ENCODE measurements at regions not wholly inside any gene's neighbourhood (a gene's known extent, or its start where the extent isn't known, plus 50 kb on each side); places are given as distances from the start of the nearest gene placed in this dataset.

DNA sequence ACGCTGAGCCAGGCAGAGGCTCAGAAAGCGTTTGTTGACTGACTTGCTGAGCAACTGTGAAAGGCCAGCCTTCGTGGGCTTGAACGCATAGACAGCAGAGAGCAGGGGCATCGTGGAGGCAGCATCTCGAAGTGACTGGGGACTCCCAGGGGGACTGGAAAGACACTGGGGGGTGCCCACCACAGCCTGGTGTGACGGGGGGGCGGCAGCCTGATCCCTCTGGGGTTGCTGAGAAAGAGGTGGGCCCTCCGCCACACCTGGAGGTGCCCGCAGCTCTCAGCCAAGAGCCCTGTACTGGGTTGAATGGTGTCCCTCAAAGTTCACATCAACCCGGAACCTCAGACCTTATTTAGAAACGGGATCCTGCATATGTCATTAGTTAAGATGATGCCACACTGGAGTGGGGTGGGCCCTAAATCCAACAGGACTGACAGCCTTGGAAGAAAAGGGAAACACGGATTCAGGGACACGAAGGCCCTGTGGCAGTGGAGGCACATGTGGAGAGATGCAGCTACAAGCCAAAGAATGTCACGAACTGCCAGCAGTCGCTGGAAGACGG, 84.6 kb downstream of the RFLNA start:
- Histone ChIP-seq H3K9me3 (ENCODE audit: severe bottlenecking) (no peaks in the 10 kb centered on the region), H3K27me3 (ENCODE audit: insufficient read depth, low read depth, severe bottlenecking) (no peaks in the 10 kb centered on the region), H3K36me3 (peaks cover 89% of the 10 kb centered on the region), H3K27ac (no peak overlapping the region), H3K4me3 (ENCODE audit: low read depth, low read length) (no peak overlapping the region)
- no peak for DNase-seq
- TF ChIP-seq, protein P1, sequence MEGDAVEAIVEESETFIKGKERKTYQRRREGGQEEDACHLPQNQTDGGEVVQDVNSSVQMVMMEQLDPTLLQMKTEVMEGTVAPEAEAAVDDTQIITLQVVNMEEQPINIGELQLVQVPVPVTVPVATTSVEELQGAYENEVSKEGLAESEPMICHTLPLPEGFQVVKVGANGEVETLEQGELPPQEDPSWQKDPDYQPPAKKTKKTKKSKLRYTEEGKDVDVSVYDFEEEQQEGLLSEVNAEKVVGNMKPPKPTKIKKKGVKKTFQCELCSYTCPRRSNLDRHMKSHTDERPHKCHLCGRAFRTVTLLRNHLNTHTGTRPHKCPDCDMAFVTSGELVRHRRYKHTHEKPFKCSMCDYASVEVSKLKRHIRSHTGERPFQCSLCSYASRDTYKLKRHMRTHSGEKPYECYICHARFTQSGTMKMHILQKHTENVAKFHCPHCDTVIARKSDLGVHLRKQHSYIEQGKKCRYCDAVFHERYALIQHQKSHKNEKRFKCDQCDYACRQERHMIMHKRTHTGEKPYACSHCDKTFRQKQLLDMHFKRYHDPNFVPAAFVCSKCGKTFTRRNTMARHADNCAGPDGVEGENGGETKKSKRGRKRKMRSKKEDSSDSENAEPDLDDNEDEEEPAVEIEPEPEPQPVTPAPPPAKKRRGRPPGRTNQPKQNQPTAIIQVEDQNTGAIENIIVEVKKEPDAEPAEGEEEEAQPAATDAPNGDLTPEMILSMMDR (IDR thresholded peaks at IDR 0.05; ENCODE audit: low read depth, low read length), result no peak

DNA sequence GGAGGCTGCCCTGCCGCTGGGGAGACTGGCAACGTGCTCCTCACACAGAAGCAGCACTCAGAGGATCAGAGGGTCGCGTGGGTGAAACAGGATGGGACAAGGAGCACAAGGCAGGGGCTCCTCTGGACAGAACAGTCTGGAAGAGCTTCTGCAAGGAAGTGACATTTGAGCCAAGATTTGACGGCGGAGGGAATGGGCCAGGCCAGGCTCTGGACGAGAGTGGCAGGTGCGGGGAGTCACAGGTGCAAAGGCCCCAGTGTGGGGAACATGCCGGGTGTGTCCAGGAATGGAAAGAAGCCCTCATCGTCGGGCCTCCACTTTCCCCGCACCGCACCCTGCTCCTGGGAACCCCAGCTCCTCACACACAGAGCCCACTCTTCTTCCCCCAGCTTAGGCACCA, 84.0 kb downstream of the RFLNA start:
- H3K9me3 ChIP-seq (ENCODE audit: severe bottlenecking), result no peaks in the 10 kb centered on the region
- DNase-seq, result no peak
- no peak overlapping the region for H3K4me3 ChIP-seq (ENCODE audit: low read depth, low read length)
- peaks cover 92% of the 10 kb centered on the region for H3K36me3 ChIP-seq
- no peaks in the 10 kb centered on the region for H3K27me3 ChIP-seq (ENCODE audit: insufficient read depth, low read depth, severe bottlenecking)
- TF ChIP-seq, protein P1 (IDR thresholded peaks at IDR 0.05; ENCODE audit: low read depth, low read length), result no peak
- H3K27ac ChIP-seq, result no peak overlapping the region

DNA sequence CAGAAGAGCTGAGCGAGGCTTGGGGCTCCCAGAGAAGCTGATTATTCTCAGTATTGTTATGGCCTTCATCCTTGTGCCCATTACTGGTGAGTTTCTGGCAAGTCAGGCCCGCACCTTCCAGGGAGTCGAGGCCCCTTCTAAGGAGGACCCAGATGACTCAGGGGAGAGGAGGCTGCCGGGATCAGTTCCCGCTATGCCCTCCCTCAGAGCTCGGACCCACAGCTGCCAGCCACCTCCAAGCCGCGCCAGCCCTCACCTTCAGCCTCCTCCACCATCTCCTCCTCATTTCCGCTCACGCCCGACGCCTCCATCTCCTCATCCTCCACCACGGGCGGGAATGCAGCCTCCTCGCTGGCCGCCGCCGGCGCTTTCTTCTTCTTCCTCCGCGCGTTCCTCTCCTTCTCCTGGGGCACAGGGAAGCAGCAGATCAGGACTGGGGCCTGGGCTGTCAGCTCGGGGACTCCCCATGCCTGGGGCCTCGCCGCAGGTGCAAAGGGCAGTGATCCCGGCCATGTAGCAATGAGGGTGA, 83.2 kb downstream of the RFLNA start:
- TF ChIP-seq, protein P1 (IDR thresholded peaks at IDR 0.05; ENCODE audit: low read depth, low read length), result no peak
- no peak overlapping the region for H3K4me3 ChIP-seq (ENCODE audit: low read depth, low read length)

DNA sequence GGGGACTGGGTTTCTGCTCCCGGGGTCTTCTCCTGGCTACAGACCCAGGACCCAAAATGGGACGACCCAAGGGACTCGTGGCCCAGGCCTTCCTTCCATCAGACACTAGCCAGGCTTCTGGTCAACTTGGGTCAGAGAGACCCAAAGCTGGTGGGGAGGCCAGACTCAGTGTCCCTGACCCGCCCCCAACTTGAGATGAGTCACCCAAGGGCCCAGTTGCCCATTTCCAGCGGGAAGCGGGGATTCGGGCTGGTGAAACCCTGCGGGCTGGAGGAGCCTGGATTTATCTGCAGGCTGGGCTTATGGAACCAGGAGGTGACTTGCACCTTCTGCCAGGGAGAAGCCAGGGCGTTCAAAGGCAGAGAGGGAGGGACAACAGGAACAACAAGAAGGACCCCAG, 81.5 kb downstream of the RFLNA start:
- H3K27ac ChIP-seq, result no peak overlapping the region
- no peak overlapping the region for H3K4me3 ChIP-seq (ENCODE audit: low read depth, low read length)
- H3K36me3 ChIP-seq, result peaks cover 83% of the 10 kb centered on the region
- DNase-seq, result no peak
- no peaks in the 10 kb centered on the region for H3K9me3 ChIP-seq (ENCODE audit: severe bottlenecking)
- TF ChIP-seq, protein P1 (IDR thresholded peaks at IDR 0.05; ENCODE audit: low read depth, low read length), result no peak
- H3K27me3 ChIP-seq (ENCODE audit: insufficient read depth, low read depth, severe bottlenecking), result no peaks in the 10 kb centered on the region

More for the DNA sequence above, 83.2 kb downstream of the RFLNA start:
- H3K9me3 ChIP-seq (ENCODE audit: severe bottlenecking), result no peaks in the 10 kb centered on the region
- DNase-seq, result no peak
- H3K36me3 ChIP-seq, result peaks cover 85% of the 10 kb centered on the region
- H3K27ac ChIP-seq, result no peak overlapping the region
- H3K27me3 ChIP-seq (ENCODE audit: insufficient read depth, low read depth, severe bottlenecking), result no peaks in the 10 kb centered on the region

DNA sequence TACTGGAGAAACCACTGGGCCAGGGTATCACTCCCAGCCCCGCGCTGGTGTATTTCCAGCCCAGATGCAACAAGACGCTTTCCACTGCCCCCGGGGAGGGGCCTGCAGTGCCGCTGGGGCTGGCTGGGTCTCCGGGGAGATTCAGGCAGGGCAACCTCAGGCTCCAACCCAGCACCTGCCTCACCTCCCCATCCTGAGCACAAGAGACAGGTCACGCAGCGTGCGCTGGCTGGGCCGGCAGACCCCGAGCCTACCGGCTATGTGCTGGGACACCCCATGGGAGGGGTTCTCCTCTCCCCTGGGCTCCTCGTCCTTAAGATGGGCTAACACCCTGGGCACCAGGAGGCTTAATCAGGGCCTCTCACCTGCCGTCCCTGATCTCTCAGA, 80.9 kb downstream of the RFLNA start:
- no peak overlapping the region for H3K27ac ChIP-seq
- no peak for DNase-seq
- H3K9me3 ChIP-seq (ENCODE audit: severe bottlenecking), result no peaks in the 10 kb centered on the region
- TF ChIP-seq, protein P1 (IDR thresholded peaks at IDR 0.05; ENCODE audit: low read depth, low read length), result no peak
- no peak overlapping the region for H3K4me3 ChIP-seq (ENCODE audit: low read depth, low read length)
- peaks cover 81% of the 10 kb centered on the region for H3K36me3 ChIP-seq
- H3K27me3 ChIP-seq (ENCODE audit: insufficient read depth, low read depth, severe bottlenecking), result no peaks in the 10 kb centered on the region
